Stomach (tissue), 8 donors: ENCODE measurements at regions not wholly inside any gene's neighbourhood (a gene's known extent, or its start where the extent isn't known, plus 50 kb on each side); places are given as distances from the start of the nearest gene placed in this dataset.

Experiments used
- DNase-seq, 2 donors: peaks; one replicate each; pipeline versions ENCODE4 v3.0.0 to v3.0.0-alpha.2; 2013 to 2019
- H3K27ac ChIP-seq, 5 donors: fragments of 200-600 bp in 4 of 5; sonication (generic) in 4 of 5; one replicate each; pipeline ENCODE4 v1.5.1; 2013 to 2019; ENCODE audit warnings: mild to moderate bottlenecking in 1 of 5, moderate library complexity in 1 of 5
- H3K27me3 ChIP-seq, 3 donors: fragments of 200-600 bp; sonication (generic); one replicate each; pipeline ENCODE4 v1.5.1; 2017 to 2019; ENCODE audit warnings: mixed run types in 1 of 3
- H3K36me3 ChIP-seq, 4 donors: fragments of 200-600 bp; sonication (generic); 1 replicate in 3 of 4; 2 replicates in 1 of 4; pipeline ENCODE4 v1.5.1; 2016 to 2019
- H3K4me1 ChIP-seq, 4 donors: fragments of 200-600 bp; sonication (generic); one replicate each; pipeline ENCODE4 v1.5.1; 2016 to 2019
- H3K4me3 ChIP-seq, 4 donors: fragments of 200-600 bp; sonication (generic) in 3 of 4; one replicate each; pipeline ENCODE4 v1.5.1; 2016 to 2019; ENCODE audit warnings: mild to moderate bottlenecking in 1 of 4
- H3K9me3 ChIP-seq, 4 donors: fragments of 200-600 bp; sonication (generic); one replicate each; pipeline ENCODE4 v1.5.1; 2016 to 2019
- CTCF ChIP-seq, 7 experiments: fragments of 450-650 bp in 4 of 7; fragments of 200-600 bp in 3 of 7; sonication (generic) in 3 of 7; IDR thresholded peaks; one replicate each; pipeline ENCODE4 v1.5.1; 2016 to 2019; ENCODE audit warnings: antibody characterized with exemption in 7 of 7, control low read depth in 2 of 7, mild to moderate bottlenecking in 1 of 7
- EP300 ChIP-seq: sonication (generic); formaldehyde crosslinking; IDR thresholded peaks from one replicate; pipeline ENCODE4 v1.6.1; 2017; ENCODE audit warnings: antibody characterized with exemption
- POLR2A ChIP-seq, 4 donors: fragments of 450-650 bp; IDR thresholded peaks; one replicate each; pipeline ENCODE4 v1.6.1; 2016; ENCODE audit warnings: antibody characterized with exemption in 4 of 4, control low read depth in 2 of 4, mild to moderate bottlenecking in 1 of 4, moderate library complexity in 1 of 4
- POLR2AphosphoS5 ChIP-seq, 3 donors: sonication (generic); formaldehyde crosslinking; IDR thresholded peaks; one replicate each; pipeline ENCODE4 v1.6.1; 2016; ENCODE audit warnings: antibody characterized with exemption in 3 of 3
- WGBS, 5 donors: extraction: QIAGEN DNeasy Blood & Tissue Kit in 3 of 5; methylation state at CpG; one replicate each; pipeline versions ENCODE4 v1.1.5 to v1.1.7; 2013 to 2018; 5-methylcytosine and 5-hydroxymethylcytosine counted together
- intact Hi-C: fragments of 100-400 bp; cut with DNase I; formaldehyde crosslinking; loops from one replicate; pipeline ENCODE4 v1.15.1; 2023; ENCODE audit warnings: low total_unique reads
- donor health status: healthy with polysubstance abuse.
- donor health status: Bipolar disorder and iron deficiency.
- donor health status: healthy.

- TF ChIP-seq POLR2A (IDR thresholded peaks at IDR 0.05): no peak
- TF ChIP-seq POLR2AphosphoS5 (IDR thresholded peaks at IDR 0.05): no peak
- TF ChIP-seq CTCF (IDR thresholded peaks at IDR 0.05): no peak
- TF ChIP-seq EP300: no peak
- WGBS, 5 donors: 34 to 54% (median 42%) methylated on average over 7 of the region's 7 CpGs
- intact Hi-C loops: no loop called here
- DNase-seq: peak in 1 of 2 donors; percentile 13
- Histone ChIP-seq H3K9me3 (no peaks in the 10 kb centered on the region), H3K4me3 (no peak overlapping the region), H3K27ac (no peak overlapping the region), H3K36me3 (no peaks in the 10 kb centered on the region), H3K27me3 (no peaks in the 10 kb centered on the region), H3K4me1 (peaks cover 0 to 7% (median 3%) of the 10 kb centered on the region in 4 donors)
Observed at GRCh38 chr4:52244103-52244775, 193.1 kb downstream of the SPATA18 start.

- peaks cover 0 to 12% (median 4%) of the 10 kb centered on the region in 4 donors for H3K4me1 ChIP-seq
- TF ChIP-seq POLR2AphosphoS5 (IDR thresholded peaks at IDR 0.05): no peak
- TF ChIP-seq EP300: no peak
- TF ChIP-seq CTCF (IDR thresholded peaks at IDR 0.05): no peak
- TF ChIP-seq POLR2A (IDR thresholded peaks at IDR 0.05): no peak
- DNase-seq: peak in 1 of 2 donors; percentile 49
- H3K9me3 ChIP-seq: no peaks in the 10 kb centered on the region
- WGBS, 5 donors: 29 to 48% (median 33%) methylated on average over 3 of the region's 3 CpGs
- no peak overlapping the region for H3K4me3 ChIP-seq
- H3K27me3 ChIP-seq: no peaks in the 10 kb centered on the region
- no peak overlapping the region for H3K27ac ChIP-seq
- intact Hi-C loops: no loop called here
- H3K36me3 ChIP-seq: no peaks in the 10 kb centered on the region
Observed at GRCh38 chr4:52244848-52245247, 193.7 kb downstream of the SPATA18 start.

GRCh38 chr4:52246827-52247226 is 195.7 kb downstream of the SPATA18 start:
- intact Hi-C loops: no loop called here
- H3K9me3 ChIP-seq: no peaks in the 10 kb centered on the region

GRCh38 chr4:52247941-52248340 is 196.8 kb downstream of the SPATA18 start:
- TF ChIP-seq POLR2AphosphoS5 (IDR thresholded peaks at IDR 0.05): no peak
- TF ChIP-seq EP300: no peak
- no peak for TF ChIP-seq CTCF (IDR thresholded peaks at IDR 0.05)
- TF ChIP-seq POLR2A (IDR thresholded peaks at IDR 0.05): no peak
- no peak overlapping the region for H3K4me3 ChIP-seq
- no peaks in the 10 kb centered on the region for H3K36me3 ChIP-seq
- no peak overlapping the region for H3K27ac ChIP-seq
- H3K4me1 ChIP-seq: peaks cover 0 to 19% (median 5%) of the 10 kb centered on the region in 4 donors
- peak in 1 of 2 donors; percentile 19 for DNase-seq
- H3K27me3 ChIP-seq: no peaks in the 10 kb centered on the region
- intact Hi-C loops: no loop called here
- WGBS, 5 donors: 18 to 47% (median 28%) methylated on average over 1 of the region's 1 CpG
- no peaks in the 10 kb centered on the region for H3K9me3 ChIP-seq

More at GRCh38 chr4:52246827-52247226, 195.7 kb downstream of the SPATA18 start:
- TF ChIP-seq POLR2A (IDR thresholded peaks at IDR 0.05) (no peak), EP300 (no peak), POLR2AphosphoS5 (IDR thresholded peaks at IDR 0.05) (no peak), CTCF (IDR thresholded peaks at IDR 0.05) (no peak)
- Histone ChIP-seq H3K4me3 (no peak overlapping the region), H3K4me1 (peaks cover 0 to 19% (median 5%) of the 10 kb centered on the region in 4 donors), H3K27me3 (no peaks in the 10 kb centered on the region), H3K27ac (no peak overlapping the region), H3K36me3 (no peaks in the 10 kb centered on the region)
- WGBS, 5 donors: 55 to 71% (median 65%) methylated on average over 1 of the region's 1 CpG
- no peak for DNase-seq
